Type B pancreatic cell (in vitro differentiated cells): ENCODE measurements at regions not wholly inside any gene's neighbourhood (a gene's known extent, or its start where the extent isn't known, plus 50 kb on each side); places are given as distances from the start of the nearest gene placed in this dataset.
"Not testable (repeated sequence)": the region's sequence is repeated elsewhere in the genome, so short reads cannot be mapped to it uniquely, and the experiment has no call there.

Source experiments
- DNase-seq: peaks from one replicate; pipeline ENCODE4 v3.0.0; 2021; ENCODE audit warnings: mixed read lengths; ENCODE audit not compliant: unreplicated experiment; ENCODE audit errors: extremely low spot score
- H3K27ac Mint-ChIP-seq: 2 replicates; pipeline ENCODE4 v1.8.0; 2021; ENCODE audit warnings: mild to moderate bottlenecking, mixed read lengths
- H3K27me3 Mint-ChIP-seq: 2 replicates; pipeline ENCODE4 v1.8.0; 2021; ENCODE audit warnings: mixed read lengths
- H3K36me3 Mint-ChIP-seq: 2 replicates; pipeline ENCODE4 v1.8.0; 2021; ENCODE audit warnings: mixed read lengths
- H3K4me1 Mint-ChIP-seq: one replicate; pipeline ENCODE4 v1.8.0; 2021; ENCODE audit warnings: mixed read lengths; ENCODE audit not compliant: unreplicated experiment
- H3K4me3 Mint-ChIP-seq: 2 replicates; pipeline ENCODE4 v1.8.0; 2021; ENCODE audit warnings: mild to moderate bottlenecking, mixed read lengths
- H3K9me3 Mint-ChIP-seq: 2 replicates; pipeline ENCODE4 v1.8.0; 2021; ENCODE audit warnings: mixed read lengths
- CTCF ChIP-seq: fragments of 200-600 bp; sonication (generic); conservative IDR thresholded peaks from 2 replicates; pipeline ENCODE4 v1.5.0; 2021; ENCODE audit warnings: antibody characterized with exemption, mild to moderate bottlenecking

- Mint-ChIP-seq H3K4me1 (no peaks in the 10 kb centered on the region), H3K9me3 (no peaks in the 10 kb centered on the region), H3K27ac (no peak overlapping the region), H3K4me3 (no peak overlapping the region), H3K36me3 (no peaks in the 10 kb centered on the region), H3K27me3 (no peaks in the 10 kb centered on the region)
- TF ChIP-seq CTCF: no peak
- no peak for DNase-seq
These were observed 90.7 kb downstream of the C11orf87 start for GRCh38 chr11:109512680-109513079.

GRCh38 chr11:109514313-109515018 is 92.5 kb downstream of the C11orf87 start:
- no peak overlapping the region for H3K4me3 Mint-ChIP-seq
- H3K4me1 Mint-ChIP-seq: no peaks in the 10 kb centered on the region
- no peak for DNase-seq
- H3K9me3 Mint-ChIP-seq: no peaks in the 10 kb centered on the region
- no peaks in the 10 kb centered on the region for H3K27me3 Mint-ChIP-seq
- no peak overlapping the region for H3K27ac Mint-ChIP-seq
- H3K36me3 Mint-ChIP-seq: no peaks in the 10 kb centered on the region
- no peak for TF ChIP-seq CTCF

- no peak for TF ChIP-seq CTCF
- Mint-ChIP-seq H3K27me3 (no peaks in the 10 kb centered on the region), H3K36me3 (no peaks in the 10 kb centered on the region), H3K9me3 (no peaks in the 10 kb centered on the region), H3K27ac (no peak overlapping the region), H3K4me3 (no peak overlapping the region), H3K4me1 (no peaks in the 10 kb centered on the region)
- DNase-seq: no peak
These were observed 97.3 kb downstream of the C11orf87 start for GRCh38 chr11:109519253-109519652.

- Mint-ChIP-seq H3K27ac (no peak overlapping the region), H3K4me1 (no peaks in the 10 kb centered on the region), H3K4me3 (no peak overlapping the region), H3K36me3 (no peaks in the 10 kb centered on the region), H3K9me3 (no peaks in the 10 kb centered on the region), H3K27me3 (no peaks in the 10 kb centered on the region)
- TF ChIP-seq CTCF: no peak
- DNase-seq: no peak
These were observed 99.6 kb downstream of the C11orf87 start for GRCh38 chr11:109521571-109522086.

- H3K9me3 Mint-ChIP-seq: no peaks in the 10 kb centered on the region
- H3K4me3 Mint-ChIP-seq: no peak overlapping the region
- peak; percentile 48 for TF ChIP-seq CTCF
- H3K4me1 Mint-ChIP-seq: no peaks in the 10 kb centered on the region
- DNase-seq: no peak
- no peak overlapping the region for H3K27ac Mint-ChIP-seq
- H3K27me3 Mint-ChIP-seq: no peaks in the 10 kb centered on the region
- no peaks in the 10 kb centered on the region for H3K36me3 Mint-ChIP-seq
These were observed 100.2 kb downstream of the C11orf87 start for GRCh38 chr11:109522116-109522755.

GRCh38 chr11:109525636-109526035 is 103.6 kb downstream of the C11orf87 start:
- not testable (repeated sequence) for H3K9me3 Mint-ChIP-seq, H3K4me3 Mint-ChIP-seq, H3K4me1 Mint-ChIP-seq, H3K27me3 Mint-ChIP-seq, H3K27ac Mint-ChIP-seq, H3K36me3 Mint-ChIP-seq, DNase-seq
